ENCODE measurements at regions not wholly inside any gene's neighbourhood (a gene's known extent, or its start where the extent isn't known, plus 50 kb on each side); places are given as distances from the start of the nearest gene placed in this dataset.

GRCh38 chr3:159604151-159604581 is 384.5 kb upstream of the IL12A start:
- H3K4me3 ChIP-seq (ENCODE audit: low read depth, low read length), result no peak overlapping the region
- TF ChIP-seq, protein P1, sequence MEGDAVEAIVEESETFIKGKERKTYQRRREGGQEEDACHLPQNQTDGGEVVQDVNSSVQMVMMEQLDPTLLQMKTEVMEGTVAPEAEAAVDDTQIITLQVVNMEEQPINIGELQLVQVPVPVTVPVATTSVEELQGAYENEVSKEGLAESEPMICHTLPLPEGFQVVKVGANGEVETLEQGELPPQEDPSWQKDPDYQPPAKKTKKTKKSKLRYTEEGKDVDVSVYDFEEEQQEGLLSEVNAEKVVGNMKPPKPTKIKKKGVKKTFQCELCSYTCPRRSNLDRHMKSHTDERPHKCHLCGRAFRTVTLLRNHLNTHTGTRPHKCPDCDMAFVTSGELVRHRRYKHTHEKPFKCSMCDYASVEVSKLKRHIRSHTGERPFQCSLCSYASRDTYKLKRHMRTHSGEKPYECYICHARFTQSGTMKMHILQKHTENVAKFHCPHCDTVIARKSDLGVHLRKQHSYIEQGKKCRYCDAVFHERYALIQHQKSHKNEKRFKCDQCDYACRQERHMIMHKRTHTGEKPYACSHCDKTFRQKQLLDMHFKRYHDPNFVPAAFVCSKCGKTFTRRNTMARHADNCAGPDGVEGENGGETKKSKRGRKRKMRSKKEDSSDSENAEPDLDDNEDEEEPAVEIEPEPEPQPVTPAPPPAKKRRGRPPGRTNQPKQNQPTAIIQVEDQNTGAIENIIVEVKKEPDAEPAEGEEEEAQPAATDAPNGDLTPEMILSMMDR (IDR thresholded peaks at IDR 0.05; ENCODE audit: low read depth, low read length), result no peak
- TF ChIP-seq MYC (IDR thresholded peaks at IDR 0.05; ENCODE audit: low read depth, low read length) (no peak), MAX (IDR thresholded peaks at IDR 0.05; ENCODE audit: low read depth, low read length) (no peak)
- no peak for DNase-seq (ENCODE audit: low read depth)

DNA sequence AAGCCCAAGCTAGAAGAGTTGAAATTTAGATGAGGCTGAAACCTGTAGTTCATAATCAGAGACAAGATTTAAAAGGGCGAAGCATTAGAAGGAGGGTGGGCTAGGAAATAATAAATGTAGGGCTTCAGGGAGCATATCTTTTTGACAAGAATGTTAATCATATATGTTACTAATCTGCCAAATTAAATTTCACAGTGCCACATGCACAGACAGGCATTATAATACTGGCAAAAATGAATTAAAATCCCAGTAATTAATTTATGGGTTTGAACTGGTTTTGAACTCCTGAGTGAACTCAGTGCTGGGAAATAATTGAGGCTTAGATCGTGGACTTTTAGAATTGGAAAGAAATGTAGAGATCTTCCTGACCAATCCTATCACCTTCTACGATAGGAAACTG is 383.5 kb upstream of the IL12A start:
- no peak for DNase-seq (ENCODE audit: low read depth)
- TF ChIP-seq MYC (IDR thresholded peaks at IDR 0.05; ENCODE audit: low read depth, low read length), result no peak
- TF ChIP-seq, protein P1 (IDR thresholded peaks at IDR 0.05; ENCODE audit: low read depth, low read length), result no peak
- no peak for TF ChIP-seq MAX (IDR thresholded peaks at IDR 0.05; ENCODE audit: low read depth, low read length)
- no peak for TF ChIP-seq POLR2A (IDR thresholded peaks at IDR 0.05; ENCODE audit: extremely low read depth, insufficient read length)
- no peak overlapping the region for H3K4me3 ChIP-seq (ENCODE audit: low read depth, low read length)

DNA sequence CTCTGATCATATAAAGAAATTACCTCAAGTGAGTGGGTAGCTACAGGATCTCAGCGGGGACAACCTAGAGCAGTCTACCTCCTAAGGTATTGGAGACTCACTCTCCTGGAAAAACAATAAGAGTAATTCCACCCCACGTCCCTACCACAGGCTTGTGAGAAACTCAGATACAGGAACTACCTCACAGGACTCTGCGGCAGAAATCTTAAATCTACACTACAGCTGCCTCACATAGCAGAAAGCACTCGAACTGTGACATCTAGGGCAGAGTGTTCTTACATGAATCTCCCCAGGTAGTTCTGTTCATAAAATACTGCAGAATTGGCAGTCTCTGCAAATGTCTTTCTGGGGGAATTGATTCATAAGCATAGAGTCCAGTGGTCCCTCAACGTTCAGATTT is 382.9 kb upstream of the IL12A start:
- no peak for DNase-seq (ENCODE audit: low read depth)
- H3K4me3 ChIP-seq (ENCODE audit: low read depth, low read length), result no peak overlapping the region
- TF ChIP-seq MAX (IDR thresholded peaks at IDR 0.05; ENCODE audit: low read depth, low read length) (no peak), MYC (IDR thresholded peaks at IDR 0.05; ENCODE audit: low read depth, low read length) (no peak), POLR2A (IDR thresholded peaks at IDR 0.05; ENCODE audit: extremely low read depth, insufficient read length) (no peak)
- TF ChIP-seq, protein P1 (IDR thresholded peaks at IDR 0.05; ENCODE audit: low read depth, low read length), result no peak

GRCh38 chr3:159607856-159608255 is 380.8 kb upstream of the IL12A start:
- DNase-seq (ENCODE audit: low read depth), result no peak
- no peak overlapping the region for H3K4me3 ChIP-seq (ENCODE audit: low read depth, low read length)
- TF ChIP-seq, protein P1 (IDR thresholded peaks at IDR 0.05; ENCODE audit: low read depth, low read length), result no peak
- TF ChIP-seq MYC (IDR thresholded peaks at IDR 0.05; ENCODE audit: low read depth, low read length) (no peak), MAX (IDR thresholded peaks at IDR 0.05; ENCODE audit: low read depth, low read length) (no peak), POLR2A (IDR thresholded peaks at IDR 0.05; ENCODE audit: extremely low read depth, insufficient read length) (no peak)

DNA sequence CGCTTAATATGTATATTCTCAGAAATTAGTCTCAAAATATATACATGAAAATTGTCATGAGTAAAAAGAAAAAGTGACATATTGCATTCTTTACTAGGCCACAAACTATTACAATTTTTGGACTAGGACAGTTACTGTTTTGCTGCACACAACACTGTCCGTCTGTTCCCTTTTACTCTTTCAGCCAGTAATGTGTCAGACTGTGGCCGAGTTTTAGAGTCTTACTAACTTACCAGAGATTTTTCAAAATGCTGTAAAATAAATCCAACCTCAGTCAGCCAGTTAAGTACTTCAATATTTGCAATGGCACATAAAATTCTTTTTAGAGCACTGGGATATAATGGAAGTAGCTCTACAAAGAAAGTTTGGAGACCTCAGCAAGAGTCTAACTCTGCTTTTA is 380.3 kb upstream of the IL12A start:
- TF ChIP-seq MAX (IDR thresholded peaks at IDR 0.05; ENCODE audit: low read depth, low read length) (no peak), MYC (IDR thresholded peaks at IDR 0.05; ENCODE audit: low read depth, low read length) (no peak), POLR2A (IDR thresholded peaks at IDR 0.05; ENCODE audit: extremely low read depth, insufficient read length) (no peak)
- TF ChIP-seq, protein P1 (IDR thresholded peaks at IDR 0.05; ENCODE audit: low read depth, low read length), result no peak
- no peak overlapping the region for H3K4me3 ChIP-seq (ENCODE audit: low read depth, low read length)
- no peak for DNase-seq (ENCODE audit: low read depth)

DNA sequence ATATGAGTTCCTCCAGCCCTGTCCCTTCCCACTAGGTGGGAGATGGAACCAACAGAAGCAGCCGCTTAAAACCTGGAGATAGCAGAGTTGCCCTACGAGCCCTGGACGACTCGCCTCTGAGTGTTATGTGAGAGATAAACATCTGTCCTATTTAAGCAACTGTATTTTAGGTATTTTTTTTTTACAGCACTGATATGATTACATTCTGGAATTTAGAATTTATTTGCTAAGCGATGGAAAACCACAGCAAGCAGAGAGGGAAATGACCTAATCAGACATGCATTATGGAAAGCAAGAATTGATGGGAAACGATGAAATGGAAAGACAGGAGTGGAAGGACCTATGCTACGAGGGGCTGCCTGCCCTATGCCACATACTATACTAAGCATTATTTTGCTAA is 379.0 kb upstream of the IL12A start:
- DNase-seq (ENCODE audit: low read depth), result no peak
- TF ChIP-seq MAX (IDR thresholded peaks at IDR 0.05; ENCODE audit: low read depth, low read length) (no peak), POLR2A (IDR thresholded peaks at IDR 0.05; ENCODE audit: extremely low read depth, insufficient read length) (no peak), MYC (IDR thresholded peaks at IDR 0.05; ENCODE audit: low read depth, low read length) (no peak)
- TF ChIP-seq, protein P1 (IDR thresholded peaks at IDR 0.05; ENCODE audit: low read depth, low read length), result no peak
- H3K4me3 ChIP-seq (ENCODE audit: low read depth, low read length), result no peak overlapping the region

Data from NB4 (cell line).